GM18861 (cell line): ENCODE measurements at regions not wholly inside any gene's neighbourhood (a gene's known extent, or its start where the extent isn't known, plus 50 kb on each side); places are given as distances from the start of the nearest gene placed in this dataset.

Experiments used
- ATAC-seq: cut with Tn5 transposase; IDR thresholded peaks from one replicate; pipeline ENCODE4 v1.9.1; 2021; ENCODE audit not compliant: unreplicated experiment

DNA sequence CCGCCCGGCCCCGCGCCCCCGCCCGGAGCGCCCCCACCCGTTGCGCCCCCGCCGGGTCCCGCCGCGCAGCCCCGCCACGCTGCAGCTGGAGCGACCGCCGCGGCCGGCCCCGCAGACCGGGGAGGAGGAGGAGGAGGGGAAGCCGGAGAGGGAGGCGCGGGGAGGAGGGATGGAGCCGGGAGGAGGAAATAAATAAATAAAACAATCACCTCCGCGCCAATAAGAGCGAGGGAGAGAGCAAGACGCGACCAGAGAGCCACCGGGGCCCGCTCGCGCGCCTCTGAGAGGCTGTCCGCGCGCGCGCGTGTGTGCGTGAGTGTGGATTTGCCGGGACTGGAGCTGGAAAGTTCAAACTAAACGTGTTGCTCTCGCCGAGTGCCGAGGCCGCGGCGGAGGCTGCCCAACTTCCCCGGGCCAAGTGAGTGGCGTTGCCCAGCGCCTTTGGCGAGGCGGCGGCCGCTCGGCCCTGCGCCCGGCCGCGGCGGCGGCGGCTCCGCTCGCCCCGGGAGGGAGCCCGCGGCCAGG is 2184.4 kb upstream of the TENM3 start:
- ATAC-seq, result no peak

DNA sequence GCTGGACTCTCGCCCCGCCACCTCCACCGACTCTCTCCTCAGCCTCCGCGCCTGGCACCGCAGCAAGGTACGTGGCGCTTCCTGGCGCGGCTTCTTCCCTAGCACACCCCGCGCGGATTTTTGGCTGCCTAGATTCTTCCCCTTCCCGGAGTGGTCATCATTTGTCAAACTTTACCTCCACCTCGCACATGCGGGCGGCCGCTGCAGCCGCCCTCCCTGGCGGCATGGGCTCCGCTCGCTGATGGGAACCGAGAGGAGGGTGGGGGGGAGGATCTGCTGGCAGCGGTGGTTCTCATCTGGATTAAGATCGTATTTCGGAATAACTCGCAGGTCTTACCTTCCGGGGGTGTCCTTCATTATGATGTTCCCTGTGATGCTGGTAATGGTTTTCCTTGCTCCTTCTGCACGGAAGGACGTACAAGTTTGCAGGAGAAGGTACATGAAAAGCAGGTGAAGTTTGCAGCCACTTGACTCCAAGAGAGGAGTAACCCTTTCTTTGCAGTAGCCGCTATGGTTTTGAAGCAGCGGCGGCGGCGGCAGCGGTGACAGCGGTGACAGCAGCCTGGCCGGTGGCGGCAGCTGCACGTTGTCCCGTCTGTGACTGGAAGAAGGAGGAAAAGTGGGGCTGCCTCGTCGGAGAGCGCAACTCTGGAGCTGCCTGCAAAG is 2183.9 kb upstream of the TENM3 start:
- ATAC-seq, result no peak

DNA sequence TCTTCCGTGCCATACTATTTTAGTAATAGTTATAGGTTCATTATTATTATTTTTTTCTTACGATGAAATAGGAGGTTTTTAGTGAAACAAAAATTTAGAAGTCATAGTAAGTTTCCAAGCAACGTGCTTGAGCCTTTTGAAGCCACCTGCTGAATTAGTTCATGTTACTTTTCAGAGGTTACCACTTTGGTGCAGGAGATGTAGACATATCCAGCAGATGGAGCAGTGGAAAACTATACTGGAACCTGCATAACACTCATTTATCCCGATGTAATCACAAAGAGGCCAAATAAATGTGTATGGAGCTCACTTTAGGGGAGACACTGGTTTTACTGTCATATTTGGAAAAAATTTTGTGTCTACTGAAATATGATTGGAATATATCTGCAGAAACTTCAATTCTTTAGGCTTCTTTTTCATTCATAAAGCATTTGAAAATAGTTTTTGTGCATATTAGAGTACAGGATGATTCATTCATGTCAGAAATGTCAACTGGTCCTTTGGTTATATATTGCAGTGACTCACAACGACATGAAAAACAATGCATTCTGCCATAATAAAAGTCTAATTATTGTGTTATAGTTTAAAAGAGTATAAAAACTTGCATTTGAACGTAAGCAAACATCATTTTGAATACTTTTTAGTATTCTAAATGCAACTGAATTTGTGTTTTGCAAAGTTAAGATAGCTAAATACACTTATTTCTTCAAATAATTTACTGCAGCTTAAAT is 2182.9 kb upstream of the TENM3 start:
- ATAC-seq, result no peak

DNA sequence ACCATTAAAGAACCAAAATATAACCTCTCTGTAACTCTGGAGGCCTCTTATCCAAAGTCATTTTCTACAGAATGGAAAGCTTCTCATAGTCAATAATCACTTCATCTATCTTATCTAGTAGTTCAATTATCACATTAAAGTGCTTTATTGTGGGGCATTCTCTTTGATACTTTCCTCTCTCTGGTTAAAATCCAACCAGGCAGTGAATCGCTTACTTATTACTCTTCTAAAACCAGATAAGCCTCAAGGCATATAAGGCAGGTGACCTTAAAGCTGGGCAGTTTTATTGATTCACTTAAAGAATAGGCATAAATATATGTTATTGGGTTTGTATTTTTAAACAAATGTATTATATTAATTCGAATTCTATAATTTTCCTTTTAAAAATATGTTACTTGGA is 2162.1 kb upstream of the TENM3 start:
- ATAC-seq, result no peak

DNA sequence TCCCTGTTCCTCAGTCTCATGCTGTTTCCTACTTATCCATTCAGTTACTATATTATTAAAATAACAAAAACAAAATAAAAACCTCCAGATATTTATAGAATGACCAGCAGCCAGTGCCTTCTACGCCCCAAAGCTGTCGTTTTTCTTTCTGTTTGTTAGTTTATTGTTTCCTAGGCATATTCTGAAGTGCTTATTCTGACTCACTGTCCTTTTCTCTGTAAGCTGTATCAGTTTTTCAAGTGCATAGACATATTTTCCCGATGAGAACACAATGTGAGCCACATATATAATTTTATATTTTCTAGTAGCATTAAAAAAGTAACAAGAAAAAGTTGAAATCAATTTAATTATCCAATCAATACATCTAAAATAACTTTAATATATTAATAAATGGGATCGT is 2158.6 kb upstream of the TENM3 start:
- ATAC-seq, result no peak

DNA sequence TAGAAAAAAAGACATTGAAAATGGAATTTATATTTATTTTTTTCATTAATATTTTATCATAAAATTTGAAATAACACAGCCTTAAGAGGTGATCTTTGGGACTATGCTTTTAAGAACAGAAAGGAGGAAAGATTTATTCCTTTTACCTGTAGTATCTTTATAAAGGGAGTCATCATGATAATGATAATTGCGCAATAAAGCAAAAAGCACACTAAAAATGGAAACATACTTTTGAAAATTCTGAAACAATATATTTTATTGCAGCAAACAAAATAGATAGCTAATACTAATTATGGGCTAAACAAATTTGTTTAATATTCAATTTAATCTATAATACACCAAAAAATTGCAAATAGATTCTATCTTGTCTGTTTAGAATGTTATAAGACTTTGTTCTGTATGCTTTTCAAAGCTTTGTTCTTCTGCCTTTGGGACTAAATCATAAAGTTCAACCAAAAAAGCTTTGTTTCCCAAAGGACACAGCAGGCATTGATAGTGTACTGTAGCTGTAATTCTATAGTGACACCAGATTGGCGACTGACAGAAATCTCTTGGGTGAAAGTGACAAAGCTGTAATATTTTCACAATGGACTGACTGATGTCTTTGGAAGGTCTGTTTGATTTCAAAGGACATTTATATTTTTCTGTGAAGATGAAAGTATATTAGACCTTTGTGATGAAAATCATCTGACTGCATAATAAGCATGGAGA is 2156.6 kb upstream of the TENM3 start:
- no peak for ATAC-seq

DNA sequence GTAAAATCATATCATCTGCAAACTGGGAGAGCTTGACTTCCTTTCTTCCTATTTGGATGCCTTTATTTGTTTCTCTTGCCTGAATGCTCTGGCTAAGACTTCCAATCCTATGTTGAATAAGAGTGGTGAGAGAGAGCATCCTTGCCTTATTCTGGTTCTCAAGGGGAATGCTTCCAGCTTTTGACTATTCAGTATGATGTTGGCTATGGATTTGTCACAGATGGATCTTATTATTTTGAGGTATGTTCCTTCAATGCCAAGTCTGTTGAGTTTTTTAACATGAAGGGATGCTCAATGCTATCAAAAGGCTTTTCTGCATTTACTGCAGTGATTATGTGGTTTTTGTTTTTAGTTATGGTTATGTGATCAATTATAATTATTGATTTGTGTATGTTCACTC is 2144.6 kb upstream of the TENM3 start:
- no peak for ATAC-seq

DNA sequence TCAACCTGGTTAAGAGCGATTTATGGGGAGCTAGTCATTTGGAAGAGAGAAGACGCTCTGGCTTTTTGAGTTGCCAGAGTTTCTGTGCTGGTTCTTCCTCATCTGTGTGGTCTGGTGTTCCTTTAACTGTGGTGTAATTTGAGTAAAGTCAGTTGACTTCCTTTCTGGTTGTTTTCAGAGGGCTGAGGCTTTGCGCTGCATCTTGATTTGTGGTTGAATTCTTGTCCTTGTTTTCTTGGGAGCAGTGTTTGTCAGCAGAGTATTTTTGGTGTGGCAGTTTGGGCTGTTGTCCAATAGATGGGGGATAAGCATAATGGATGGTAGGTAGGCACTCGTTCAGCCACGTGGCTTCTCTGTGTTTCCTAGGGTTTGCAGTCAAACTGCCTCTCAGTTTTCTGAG is 2143.2 kb upstream of the TENM3 start:
- ATAC-seq, result no peak

DNA sequence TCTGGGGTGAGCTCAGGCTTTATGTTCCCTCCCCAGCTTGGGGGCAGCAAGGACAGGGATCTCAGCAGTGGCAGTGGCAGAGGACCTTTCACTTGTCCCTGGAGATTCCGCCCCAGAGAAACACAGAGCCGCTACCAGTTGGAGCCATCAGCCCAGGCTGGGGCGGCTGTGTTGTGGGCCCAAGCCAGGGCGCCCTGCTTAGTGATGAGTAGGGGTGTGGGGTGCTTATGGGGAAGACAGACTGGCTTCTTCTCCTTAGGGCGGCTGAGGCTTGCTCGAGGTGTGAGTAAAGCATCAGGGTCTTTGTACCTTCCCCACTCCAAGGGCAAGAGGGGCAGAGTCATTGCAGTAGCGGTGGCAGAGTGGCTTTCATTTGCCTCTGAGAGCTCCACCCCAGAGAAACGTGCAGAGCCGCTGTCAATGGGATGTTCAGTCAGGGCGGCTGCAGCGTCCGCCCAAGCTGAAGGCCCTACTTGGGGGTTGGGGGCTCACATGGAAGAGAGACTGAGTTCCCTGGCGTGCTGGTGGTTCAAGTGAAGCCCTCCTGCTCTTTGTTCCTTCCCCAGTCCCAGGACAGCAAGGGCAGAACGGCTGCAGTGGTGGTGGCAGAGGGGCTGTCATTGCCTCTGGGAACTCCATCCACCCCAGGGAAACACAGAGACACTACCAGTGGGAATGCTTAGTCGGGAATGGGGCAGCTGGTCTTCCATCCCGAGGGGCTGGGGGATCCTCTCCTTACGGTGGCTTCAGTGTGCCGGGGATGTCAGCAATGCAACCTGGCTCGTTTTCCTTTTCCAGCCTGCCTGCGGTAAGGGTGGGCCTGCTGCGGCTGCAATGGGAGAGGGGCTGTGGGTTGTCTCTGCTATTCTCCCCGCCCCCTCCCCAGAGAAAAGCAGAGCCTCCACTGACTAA is 2142.5 kb upstream of the TENM3 start:
- no peak for ATAC-seq

DNA sequence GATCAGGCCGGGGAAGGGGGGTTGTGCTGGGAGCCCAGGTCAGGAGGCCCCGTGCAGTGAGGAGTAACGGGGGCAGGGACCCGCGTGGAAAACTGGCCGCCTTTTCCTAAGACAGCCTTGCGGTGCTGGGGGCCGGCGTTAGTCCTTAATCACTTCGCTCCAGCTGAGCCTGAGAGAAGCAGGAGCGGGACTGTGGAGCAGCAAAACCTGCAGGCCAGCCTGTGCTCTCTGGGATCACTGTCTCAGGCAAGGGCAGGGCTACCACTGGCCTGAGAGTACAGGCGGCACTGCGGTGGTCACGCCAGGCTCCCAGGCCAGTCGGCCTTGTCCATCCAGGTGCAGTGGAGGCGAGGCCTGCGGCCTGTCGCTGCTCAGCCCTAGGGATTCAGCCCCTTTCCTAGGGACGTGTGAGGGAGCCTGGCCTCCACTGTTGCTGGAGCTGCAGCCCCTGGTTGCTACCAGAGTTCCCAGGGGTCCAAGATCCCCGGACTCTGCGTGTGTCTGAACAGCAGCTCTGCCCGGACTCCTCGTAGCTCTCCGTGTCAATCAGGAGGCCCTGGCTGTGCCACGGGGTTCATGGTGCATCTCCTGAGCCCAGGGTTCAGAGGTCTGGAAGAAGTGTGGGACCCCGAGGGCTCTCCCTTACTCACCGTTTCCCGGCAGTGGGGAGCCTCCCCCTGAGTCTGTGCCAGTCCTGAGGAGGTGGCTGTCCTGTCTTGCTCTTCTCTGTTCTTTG is 2141.7 kb upstream of the TENM3 start:
- ATAC-seq, result no peak

DNA sequence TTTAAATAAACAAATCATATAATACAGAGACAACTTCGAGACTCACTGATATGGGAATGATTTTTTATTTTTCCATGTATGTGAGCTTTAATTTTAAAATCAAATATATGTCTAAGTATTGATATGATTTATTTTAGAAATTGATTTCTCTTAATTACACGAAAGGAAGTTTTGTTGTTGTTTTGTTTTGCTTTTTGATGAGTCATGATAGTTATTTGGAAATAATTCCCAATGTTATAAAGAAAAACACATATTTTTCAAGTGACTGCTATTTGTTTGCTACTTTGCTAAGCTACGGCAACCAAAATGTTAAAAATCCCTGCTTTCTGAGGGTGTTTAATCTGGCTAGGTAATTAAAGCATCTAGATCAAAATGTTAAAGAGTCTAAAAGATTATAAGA is 2139.4 kb upstream of the TENM3 start:
- ATAC-seq, result no peak

DNA sequence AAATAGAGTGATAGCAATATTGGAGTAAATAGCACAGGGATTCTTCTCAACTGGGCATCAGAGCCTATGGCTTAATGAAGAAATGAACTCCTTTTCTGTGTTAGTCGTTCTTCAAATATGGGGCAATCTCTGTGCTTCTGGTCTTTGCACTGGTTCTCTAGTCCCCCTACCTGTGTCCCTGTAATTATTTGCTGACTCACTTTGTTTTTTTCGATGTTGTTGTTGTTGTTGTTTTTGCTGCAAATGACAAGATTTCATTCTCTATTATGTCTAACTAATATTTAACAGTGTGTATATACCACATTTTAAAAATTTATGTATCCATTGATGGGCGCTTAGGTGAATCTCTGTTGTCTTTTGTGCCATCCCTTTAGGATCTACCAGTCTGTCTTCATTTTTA is 2137.8 kb upstream of the TENM3 start:
- no peak for ATAC-seq

DNA sequence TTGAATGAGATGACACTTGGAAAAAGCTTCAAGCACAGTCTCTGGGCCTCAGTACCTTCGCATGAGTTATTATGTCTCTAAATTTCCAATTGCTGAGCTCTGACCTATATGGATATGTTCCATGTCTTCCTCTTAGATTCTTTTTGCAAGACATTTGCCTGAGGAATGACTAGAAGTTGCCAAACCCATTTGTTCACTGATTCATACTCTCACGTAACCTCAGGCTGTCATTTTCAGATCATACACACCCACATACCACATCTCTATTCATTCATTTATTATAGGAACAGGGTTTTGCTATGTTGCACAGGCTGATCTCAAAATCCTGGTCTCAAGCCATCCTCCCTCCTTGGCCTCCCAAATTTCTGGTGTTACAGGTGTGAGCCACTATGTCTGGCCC is 2137.1 kb upstream of the TENM3 start:
- ATAC-seq, result no peak

DNA sequence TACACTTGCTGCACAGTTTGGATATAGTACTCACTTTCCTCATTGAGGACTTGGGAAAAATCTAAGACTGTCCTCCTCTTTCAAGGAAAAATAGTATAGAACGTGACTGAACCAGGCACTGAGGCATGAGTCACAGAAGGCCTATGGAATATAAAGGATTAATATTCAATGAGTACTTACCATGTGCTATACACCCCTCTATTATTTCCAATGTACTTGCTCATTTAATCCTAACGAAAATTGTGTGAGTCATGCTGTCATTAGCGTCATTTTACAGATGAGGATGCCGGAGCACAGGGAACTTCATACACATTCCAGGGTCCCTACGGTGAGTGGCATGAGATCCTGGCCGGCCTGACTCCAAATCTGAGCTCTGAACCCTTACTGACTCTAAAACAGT is 2136.2 kb upstream of the TENM3 start:
- ATAC-seq, result no peak

DNA sequence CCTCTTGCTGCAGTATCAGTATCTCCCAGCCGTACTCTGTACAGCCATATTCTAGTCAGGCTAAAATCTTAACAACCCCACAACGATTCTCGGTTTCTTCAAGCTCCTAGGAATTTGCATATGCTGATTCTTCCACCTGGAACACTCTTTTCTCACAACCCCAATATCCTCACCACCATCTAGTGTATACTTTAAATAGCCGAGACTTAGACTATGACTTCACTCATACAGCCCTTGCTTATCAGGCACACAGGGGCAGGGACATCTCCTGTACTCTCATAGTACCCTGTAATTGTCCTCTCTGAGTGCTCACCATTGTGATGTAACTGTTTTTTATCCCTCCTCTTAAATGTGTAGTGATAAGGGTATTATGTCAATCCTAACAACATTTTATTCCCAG is 2126.4 kb upstream of the TENM3 start:
- no peak for ATAC-seq

DNA sequence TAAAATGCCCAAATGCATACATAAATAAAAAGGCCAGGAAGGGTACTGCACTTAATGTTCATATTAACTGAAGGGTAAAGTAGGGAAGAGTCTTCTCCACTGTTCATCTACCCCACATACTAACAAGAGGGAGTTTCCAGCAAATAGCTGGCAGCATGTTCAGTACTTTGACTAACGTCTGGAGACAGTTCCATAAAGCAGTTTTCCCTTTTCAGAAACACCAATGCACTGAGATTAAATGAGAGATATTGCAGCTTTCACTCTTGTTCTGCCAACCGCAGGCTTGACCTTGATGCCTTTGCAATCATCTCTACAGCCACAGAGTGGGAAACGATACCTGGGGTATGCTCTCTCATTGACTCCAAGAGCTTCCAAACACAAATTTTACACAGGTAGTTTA is 2123.1 kb upstream of the TENM3 start:
- ATAC-seq, result no peak

DNA sequence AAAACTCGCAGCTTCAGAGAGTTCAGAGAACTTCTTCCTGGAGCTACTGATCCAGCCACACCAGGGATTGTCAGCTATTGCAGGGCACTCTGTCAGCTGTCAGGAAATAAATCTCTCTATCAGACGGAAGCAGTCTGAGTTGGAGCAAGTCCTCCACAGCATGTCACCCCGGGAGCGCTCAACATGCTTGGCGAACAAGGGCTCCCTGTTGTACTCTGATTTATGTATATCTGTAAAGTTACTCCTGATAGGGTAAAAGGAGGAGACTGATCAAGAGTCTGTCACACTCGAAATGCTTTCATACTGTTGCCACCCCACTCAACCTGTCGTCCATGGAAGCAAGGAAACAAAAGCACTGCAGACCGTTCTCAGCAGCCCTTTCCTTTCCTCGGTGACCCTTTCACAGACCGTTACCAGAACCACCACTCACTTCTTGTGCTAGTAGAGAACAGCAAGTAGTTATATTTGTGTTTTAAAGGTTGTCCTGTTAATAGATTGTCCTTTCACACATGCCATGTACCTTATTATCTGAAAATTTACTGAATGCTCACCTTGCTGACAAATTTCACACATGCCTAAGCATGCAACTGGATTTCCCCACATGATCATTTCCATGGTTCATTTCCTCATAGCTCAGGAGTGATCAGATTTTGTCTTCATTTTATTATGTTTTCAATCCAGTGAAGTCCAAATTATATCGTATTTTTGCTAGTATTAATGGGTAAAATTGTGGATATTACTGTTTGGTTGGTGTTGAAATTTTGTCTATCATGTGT is 2108.9 kb upstream of the TENM3 start:
- no peak for ATAC-seq

DNA sequence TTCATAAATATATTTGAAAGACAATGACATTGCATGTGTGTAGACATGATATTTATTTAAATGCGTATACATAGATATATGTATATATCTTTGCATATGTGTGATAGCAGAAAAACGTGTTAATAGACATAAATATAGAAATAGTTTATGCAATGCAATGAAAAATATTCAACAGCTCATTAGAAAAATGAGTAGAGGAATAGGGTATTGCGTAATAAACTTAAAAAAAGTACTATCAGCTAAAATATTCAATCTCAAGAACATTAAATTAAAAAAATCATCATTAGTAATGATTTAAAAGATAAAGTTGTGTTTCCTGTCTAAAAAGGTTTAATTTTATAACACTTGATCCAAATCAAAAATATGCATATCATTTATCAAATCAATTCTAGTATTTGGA is 2101.5 kb upstream of the TENM3 start:
- no peak for ATAC-seq

DNA sequence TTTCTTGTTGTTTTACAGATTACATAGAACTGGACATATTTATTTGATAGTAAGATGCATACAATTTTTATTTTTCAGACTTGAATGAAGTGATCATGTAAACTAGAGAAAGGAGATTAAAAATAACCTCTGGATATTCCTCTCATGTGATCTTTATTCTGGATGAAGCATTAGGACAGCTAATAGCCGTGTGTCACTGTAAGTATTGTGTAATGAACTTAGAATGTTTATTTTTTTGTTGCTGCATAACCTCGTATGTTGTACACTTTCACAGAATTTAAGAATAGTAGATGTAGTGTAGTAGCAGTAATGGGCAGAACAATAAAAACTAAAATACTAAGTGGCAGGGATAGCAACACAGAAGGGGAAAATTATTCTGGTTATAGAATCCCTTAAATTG is 2094.5 kb upstream of the TENM3 start:
- ATAC-seq, result no peak

DNA sequence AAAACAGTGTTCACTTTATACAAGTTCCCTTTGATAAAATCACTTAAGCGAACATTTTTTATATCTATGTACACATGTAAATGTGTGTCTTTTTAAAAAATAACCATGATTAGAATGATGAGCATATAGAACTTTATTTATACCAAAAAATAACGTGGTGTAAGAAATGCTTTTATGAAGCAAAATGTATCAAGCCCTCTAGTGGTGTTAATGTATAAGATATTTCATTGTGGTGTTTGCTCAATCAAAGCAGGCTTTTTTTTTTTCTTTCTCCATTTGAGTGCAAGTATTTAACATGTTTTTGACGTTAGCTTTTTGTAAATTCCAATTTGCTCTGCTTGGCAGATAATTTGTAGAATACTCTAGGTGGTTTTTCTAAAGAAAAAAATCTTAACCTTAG is 2092.4 kb upstream of the TENM3 start:
- ATAC-seq, result no peak
